ENCODE measurements at regions not wholly inside any gene's neighbourhood (a gene's known extent, or its start where the extent isn't known, plus 50 kb on each side); places are given as distances from the start of the nearest gene placed in this dataset.
"Not testable (repeated sequence)": the region's sequence is repeated elsewhere in the genome, so short reads cannot be mapped to it uniquely, and the experiment has no call there.

DNA sequence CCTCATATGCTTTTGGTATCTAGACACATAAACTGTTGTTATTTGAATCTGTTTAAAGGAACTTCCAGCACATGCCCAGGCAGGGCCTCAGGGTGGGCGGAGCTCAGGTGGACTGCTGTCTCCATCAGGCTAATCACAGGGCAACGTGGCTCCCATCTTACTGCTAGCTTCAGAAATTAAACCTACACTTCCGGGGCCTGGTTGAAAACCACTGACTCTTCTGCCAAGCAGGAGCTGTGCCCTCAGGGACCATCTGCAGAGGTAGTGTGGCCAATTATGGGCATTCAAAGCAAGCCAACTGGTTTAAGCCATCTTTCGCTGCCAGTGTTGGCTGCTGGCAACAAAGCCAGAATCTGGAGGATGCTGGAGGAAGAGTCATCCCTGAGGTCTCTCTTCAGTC, 97.5 kb downstream of the TMX1 start:
- intact Hi-C loops (cut with micrococcal nuclease), result no loop called here
- DNase-seq (no peak), ATAC-seq (no peak)

DNA sequence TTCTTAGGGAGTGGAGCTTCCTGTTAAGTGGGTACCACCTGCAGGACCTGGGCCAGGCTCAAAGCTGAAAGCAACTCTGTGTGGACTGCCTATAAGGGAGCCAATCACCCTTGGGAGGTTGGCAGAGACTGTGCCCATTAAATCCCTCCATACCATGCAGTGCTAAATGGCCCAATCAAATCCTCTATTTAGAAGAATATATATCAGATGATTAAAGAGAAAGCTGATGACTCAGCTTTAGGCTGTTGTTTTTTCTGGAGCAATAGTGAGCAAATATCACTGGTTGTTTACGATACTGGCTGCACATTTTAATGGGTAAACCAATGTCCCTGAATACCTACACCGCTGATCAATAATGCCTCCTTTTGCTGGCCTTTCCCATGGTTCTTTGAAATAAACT, 101.3 kb downstream of the TMX1 start:
- intact Hi-C loops (cut with micrococcal nuclease), result no loop called here
- no peak for DNase-seq
- no peak for ATAC-seq

DNA sequence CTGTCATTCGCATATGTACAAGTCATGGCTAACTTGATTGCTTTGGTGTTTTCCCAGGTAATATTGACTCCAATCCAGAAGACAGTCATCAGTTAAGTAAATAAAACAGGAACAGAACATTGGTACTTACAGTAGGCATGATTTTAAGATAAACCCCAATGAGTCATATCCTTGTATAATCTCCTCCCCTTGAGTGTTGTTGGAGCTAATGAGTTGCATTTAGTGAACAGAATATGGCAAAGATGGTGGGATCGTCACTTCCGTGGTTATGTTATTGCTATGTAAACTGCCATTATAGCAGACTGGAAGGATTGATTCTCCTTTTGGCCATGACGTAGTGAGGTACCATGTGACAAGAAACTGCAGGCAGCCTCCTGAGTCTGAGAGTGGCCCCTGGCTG, 102.2 kb downstream of the TMX1 start:
- intact Hi-C loops (cut with micrococcal nuclease), result no loop called here
- no peak for DNase-seq
- ATAC-seq, result no peak

DNA sequence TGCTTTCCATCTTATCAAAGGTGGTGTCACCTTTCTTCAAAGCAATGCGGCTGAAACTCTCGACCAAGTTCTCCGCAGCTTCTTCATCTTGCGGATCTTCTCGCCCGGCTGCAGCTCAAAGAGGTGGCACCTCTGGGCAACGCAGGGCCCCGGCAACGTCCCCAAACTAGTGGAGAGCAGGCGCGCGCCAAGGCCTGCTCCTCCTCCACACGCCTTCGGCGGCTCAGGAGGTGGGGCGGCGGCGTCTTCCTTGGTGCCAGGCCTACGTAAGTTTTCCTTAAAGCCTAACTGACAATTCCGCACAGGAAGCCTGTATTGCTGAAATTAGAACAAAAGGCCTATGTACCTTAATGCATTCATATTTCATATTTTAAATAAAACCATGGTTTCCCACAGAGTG, 112.0 kb downstream of the TMX1 start:
- no peak for DNase-seq
- no peak for ATAC-seq
- intact Hi-C loops (cut with micrococcal nuclease), result no loop called here

DNA sequence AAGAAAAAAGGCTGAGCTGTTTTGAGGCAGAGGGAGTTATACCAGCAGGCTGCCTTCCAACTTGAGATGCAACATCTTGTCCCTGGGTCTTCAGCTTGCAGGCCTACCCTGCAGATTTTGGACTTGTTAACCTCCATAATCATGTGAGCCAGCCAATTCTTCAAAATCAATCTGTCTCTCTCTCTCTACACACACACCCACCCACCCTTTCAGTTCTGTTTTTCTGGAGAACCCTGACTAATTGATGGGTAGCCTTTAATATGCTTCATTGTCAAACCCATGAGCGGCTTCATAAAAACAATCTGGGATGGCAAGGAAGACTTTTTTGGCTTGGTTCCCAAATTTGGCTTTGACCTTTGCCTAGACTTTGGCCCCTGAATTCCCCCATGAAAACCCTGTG, 113.9 kb downstream of the TMX1 start:
- intact Hi-C loops (cut with micrococcal nuclease), result no loop called here
- DNase-seq, result no peak
- no peak for ATAC-seq

DNA sequence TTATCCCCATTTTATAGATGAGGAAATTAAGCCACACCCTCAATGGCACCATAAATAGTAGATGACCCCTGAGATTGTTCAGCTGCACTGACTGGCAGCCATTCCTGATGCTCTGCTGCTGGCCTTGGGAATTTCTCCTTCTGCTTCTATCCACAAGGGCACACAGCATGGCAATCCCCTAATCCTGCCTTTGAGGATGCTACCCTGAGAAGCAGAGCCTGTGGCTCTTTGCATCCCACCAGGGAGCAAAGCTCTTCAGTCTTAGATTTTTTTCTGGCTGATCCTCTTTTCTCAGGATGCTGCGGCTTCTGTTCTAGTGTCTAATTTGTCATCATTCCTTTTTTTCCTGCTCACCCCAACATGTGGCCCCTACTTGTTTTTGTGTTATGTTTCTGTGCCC, 114.8 kb downstream of the TMX1 start:
- intact Hi-C loops (cut with micrococcal nuclease), result no loop called here
- ATAC-seq, result no peak
- no peak for DNase-seq

DNA sequence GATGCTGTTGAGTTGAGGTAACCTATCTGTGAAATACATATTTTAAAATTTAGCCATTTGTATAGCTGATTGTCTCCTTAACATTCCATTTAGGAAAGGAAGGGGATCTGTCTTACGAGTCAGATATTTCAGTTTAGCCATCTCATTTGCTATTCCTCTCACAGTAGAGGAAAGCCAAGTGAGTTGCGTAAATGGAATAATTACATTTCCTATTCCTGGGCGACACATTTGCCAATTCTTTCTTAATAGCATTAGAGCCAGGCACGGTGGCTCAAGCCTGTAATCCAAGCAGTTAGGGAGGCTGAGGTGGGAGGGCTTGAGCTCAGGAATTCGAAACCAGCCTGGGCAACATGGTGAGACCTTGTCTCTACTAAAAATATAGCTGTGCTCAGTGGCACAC, 116.3 kb downstream of the TMX1 start:
- intact Hi-C loops (cut with micrococcal nuclease), result no loop called here
- DNase-seq (no peak), ATAC-seq (peak; percentile 31)

DNA sequence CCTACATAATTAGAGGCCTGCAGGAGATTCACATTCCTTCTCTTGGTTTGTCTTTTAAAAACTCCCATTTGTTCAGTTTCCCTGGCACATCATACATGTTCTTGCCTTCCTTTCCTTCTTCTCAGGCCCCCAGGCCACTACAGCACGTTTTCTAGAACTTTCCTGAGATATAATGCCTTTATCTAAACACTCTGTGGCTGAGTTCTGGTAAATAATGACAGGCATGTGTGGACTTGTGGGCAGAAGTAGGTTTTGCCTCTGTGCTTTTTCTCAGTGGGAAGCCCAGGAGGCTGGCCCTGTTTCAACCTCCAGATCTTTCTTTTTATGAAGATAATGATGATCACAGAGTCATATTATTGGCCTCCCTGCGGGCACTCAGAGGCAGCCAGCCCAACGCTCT, 117.2 kb downstream of the TMX1 start:
- ATAC-seq, result no peak
- intact Hi-C loops (cut with micrococcal nuclease), result no loop called here
- DNase-seq, result no peak

DNA sequence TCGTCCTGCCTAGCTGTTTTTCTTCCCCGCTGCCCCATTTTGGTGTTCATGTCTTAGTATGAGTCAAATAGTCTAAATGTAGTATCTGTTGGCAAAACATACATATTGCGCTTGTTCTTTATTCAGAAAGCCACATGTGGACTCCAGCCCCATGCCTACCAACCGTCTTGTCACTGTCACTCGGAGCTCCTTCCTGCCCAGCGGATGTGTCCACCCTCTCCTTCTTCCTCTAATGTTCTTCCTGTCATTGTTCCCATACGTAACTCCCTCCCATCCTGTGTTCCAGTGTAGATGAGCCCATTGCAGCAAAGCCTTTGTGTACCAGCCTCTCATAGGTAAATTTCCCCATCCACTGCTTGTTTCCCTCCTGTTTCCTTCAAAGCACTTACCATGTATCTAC, 120.5 kb downstream of the TMX1 start:
- ATAC-seq, result peak; percentile 30
- no peak for DNase-seq
- intact Hi-C loops (cut with micrococcal nuclease), result no loop called here

DNA sequence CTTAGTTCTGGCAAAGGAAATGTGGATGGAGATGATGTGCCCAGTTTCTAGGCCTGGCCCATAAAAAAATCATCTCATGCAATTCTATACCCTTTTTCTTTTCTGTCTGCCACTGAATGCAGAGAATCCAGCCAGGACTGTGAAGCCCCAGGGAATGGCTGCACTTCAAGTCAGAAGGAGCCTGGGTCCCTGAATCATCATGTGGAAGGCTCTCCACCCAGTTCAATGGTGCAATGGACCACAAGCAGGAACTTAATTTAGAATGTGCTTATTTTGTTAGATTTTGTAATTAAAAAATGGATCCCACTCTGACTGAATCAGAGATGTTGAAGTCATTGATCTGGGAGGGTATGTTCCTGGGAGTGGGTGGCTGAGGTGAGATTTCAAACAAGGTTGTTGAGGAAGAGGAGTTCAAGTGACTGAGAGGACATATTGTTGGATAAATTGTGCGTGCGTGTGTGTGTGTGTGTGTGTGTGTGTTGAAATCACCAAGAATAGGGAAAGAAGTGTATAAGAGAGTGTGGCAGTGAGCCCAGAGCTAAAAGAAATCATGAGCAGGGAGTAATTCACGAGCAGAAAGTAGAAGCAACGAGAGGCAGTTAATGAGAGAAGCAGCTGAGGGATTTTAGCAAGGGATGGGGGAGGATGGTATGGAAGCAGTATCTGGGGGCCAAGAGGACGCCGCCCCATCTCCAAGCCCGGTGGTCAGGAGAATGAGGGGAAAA, 125.4 kb downstream of the TMX1 start:
- intact Hi-C loops (cut with micrococcal nuclease), result no loop called here
- DNase-seq (no peak), ATAC-seq (no peak)

DNA sequence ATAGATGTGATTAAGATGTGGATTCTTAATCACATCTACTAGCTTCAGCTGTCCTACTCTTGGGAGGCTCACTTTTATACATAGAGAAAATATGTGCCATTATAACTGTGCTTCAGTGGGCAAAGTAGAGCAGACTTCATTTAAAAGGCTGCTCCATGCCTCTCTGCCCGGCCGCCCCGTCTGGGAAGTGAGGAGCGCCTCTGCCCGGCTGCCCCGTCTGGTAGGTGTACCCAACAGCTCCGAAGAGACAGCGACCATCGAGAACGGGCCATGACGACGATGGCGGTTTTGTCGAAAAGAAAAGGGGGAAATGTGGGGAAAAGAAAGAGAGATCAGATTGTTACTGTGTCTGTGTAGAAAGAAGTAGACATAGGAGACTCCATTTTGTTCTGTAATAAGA, 126.4 kb downstream of the TMX1 start:
- ATAC-seq; DNase-seq; intact Hi-C loops (cut with micrococcal nuclease): not testable (repeated sequence)

DNA sequence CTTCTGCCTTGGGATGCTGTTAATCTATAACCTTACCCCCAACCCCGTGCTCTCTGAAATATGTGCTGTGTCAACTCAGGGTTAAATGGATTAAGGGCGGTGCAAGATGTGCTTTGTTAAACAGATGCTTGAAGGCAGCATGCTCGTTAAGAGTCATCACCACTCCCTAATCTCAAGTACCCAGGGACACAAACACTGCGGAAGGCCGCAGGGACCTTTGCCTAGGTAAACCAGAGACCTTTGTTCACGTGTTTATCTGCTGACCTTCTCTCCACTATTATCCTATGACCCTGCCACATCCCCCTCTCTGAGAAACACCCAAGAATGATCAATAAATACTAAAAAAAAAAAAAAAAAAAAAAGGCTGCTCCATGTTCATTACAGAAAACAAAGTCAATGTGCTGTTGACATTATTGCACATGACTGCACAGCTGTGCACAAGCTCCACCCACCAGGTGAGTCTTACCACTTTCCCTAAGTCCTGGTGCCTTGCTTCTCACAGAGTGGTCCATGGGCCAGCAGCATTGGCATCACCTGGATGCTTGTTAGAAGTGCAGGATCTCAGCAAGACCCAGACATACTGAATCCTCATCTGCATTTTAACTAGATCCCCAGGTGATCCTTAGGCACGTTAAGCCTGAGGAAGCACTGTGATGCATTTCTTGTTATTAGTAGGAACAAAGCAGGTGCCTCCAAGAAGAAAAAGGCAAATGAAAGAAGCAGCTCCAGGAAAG, 127.0 kb downstream of the TMX1 start:
- intact Hi-C loops (cut with micrococcal nuclease); DNase-seq; ATAC-seq: not testable (repeated sequence)

DNA sequence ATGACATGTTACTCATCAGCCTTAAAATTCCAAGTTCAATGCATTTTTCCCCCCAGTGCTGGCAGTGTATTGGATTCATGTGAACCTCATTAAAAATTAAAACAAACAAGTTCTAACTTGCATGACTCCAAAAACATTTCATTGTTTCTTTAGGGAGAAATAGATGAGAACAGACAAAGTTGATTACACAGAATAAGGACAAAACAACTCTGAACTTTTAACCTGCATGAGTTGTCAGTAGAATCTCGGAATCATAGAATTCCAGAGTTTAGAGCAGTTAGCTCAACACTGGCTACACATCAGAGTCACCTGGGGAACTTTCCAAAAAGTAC, 127.5 kb downstream of the TMX1 start:
- ATAC-seq (peak; percentile 39), DNase-seq (no peak)
- intact Hi-C loops (cut with micrococcal nuclease), result no loop called here

DNA sequence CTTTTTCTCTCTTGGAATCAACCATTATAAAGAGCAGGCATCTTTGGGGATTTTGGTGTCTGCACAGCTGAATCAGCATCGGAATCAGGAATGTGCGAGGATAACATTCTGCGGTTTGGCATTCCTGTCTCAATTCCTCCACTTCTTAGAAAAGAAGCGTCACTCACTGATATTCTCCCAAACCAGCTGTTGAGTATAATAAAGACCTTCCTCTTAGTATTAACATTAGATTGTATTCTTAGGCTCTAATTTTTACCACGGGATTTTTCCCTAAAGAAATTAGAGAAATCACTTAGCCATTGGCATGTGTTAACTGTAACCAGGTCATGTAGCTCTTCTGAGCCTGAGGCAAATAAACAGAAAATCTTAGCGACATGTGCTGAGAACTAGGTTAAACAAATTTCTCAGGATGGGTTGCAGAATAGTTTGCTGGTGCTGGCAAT, 128.7 kb downstream of the TMX1 start:
- no peak for DNase-seq
- peak; percentile 90 for ATAC-seq
- intact Hi-C loops (cut with micrococcal nuclease), result no loop called here

DNA sequence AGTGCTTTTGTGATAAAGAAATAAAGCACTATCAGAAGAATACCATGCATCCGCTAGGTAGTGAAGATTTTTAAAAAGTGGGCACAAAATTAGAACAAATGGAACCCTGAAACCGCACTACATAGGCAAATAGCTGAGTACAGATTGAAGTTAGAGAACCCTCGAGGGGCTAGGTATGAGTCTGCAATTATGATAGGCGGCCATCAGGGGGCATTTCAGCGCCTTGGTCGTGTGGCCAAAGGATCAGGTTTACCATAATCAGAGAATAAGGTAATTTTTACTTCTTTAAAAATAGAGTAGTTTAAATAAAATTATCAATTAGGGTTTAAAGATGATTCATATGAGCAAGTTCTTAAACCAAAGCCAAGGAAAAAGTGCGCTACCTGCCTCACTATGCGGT, 129.8 kb downstream of the TMX1 start:
- no peak for ATAC-seq
- intact Hi-C loops (cut with micrococcal nuclease), result no loop called here
- no peak for DNase-seq

DNA sequence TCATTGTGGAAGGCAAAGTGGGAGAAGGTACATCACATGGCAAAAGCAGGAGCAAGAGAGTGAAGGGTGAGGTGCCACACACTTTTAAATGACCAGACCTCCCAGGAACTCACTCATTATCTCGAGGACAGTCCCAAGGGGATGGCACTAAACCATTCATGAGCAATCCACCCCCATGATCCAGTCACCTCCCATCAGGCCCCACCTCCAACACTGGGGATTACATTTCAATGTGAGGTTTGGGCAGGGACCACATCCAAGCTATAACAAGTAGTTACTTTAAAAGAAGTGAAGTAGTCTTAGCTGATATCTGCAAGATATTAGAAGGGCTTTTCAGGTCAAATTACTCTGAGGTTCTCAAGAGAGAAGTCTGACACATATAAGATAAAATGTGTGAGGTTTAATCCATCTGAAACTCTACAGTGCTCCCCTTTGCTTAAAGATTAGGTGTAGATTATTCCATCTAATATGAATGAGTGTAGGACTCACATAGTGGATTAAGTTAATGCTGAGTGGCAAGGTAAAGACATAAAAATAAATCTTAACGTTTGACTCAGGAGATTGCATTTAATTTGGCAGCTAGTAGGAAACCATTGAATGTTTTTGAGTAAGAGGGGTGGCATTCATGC, 130.8 kb downstream of the TMX1 start:
- ATAC-seq (no peak), DNase-seq (no peak)
- intact Hi-C loops (cut with micrococcal nuclease), result no loop called here

DNA sequence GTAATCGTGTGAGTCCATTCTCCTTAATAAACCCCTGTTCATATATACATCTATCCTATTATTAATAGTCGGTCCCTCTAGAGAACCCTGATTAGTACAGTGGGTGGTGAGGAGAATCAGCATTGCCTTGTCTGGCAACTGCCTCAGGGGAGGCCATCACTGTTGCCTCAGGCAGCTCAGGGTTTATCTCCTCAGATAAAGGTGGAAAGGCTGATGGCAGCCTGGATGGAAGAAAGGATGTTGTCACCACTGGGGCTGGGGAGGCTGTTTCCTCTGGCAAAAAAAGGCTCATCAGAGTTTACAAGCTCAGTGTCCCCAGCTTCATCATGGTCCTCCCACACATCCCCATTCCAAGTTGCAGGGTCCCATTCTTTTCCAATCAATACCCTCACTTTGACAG, 137.1 kb downstream of the TMX1 start:
- ATAC-seq; intact Hi-C loops (cut with micrococcal nuclease); DNase-seq: not testable (repeated sequence)

DNA sequence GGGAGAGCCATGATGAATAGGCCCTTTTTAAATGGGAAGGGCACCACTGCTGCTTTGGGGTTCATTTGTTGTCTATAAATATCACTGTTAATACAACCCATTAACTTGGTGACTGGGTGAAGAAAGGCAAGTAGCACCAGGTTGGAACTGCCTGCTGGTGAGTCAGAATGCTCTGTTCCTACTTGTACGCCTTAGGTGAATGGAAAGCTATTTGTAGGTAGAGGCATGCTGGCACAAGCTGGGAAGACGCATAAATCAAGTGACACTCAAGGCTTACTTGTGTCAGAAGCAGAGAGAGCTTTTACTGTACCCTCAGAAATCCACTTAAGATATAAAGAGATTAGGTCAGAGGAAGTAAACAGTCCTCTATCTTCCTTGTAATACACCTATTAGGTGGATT, 142.5 kb downstream of the TMX1 start:
- DNase-seq (no peak), ATAC-seq (no peak)
- intact Hi-C loops (cut with micrococcal nuclease), result no loop called here

DNA sequence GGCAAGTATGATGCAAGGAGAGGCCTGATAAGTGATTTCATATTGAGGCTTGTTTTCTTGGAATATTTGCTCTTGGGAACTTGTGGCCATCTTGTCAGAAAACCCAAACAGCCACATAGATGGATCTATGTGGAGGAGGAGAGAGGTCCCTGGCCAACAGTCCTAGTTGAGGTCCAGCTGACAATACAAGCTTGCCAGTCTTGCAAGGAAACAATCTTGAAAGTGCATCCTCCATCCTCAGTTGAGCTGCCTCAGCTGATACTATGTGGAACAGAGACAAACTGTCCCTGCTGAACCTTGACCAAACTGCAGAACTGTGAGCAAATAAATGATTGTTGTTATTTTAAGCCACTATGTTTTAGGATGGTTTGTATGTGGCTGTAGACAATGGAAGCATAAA, 146.4 kb downstream of the TMX1 start:
- DNase-seq, result no peak
- peak; percentile 71 for ATAC-seq
- intact Hi-C loops (cut with micrococcal nuclease), result no loop called here

DNA sequence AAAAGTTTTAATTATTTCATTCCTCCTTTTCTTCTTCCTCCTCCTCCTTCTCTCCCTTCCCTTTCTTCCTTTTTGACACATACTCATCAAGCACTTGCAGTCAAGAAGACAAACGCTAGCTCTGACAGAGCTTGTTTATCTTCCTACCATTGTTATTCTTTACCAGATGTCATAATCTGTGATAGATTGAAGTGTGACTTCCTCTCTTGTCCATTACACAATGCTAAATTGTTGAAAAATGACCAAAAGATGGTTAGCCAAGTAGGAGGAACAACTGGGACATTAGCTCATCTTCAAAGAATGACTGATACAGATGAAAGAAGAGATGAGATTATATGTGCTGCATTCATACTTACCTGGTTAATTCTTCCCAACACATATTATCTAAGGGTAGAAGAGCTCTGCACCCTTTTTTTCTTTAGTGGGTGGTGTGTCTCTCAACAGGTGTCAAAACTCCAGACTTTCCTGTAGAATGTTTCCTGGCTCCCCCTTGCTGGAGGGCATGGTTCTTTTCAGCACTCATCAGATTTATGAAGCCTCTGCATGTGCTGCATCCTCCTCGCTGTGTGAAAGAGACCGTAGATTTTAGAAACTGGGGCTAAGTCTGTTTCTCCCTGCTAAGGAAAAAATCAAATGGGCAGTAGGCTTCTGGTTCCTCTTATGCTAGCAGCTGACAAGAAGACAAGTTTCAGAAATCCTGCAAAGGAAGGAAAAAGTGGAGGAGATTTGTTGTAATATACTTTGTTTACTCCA, 147.1 kb downstream of the TMX1 start:
- DNase-seq (no peak), ATAC-seq (peak; percentile 68)
- intact Hi-C loops (cut with micrococcal nuclease), result no loop called here

Measured in left ventricle myocardium superior (tissue), 1 donor.